Activated B cell treated with CpG ODN at 0.5 μM for 24 hours (primary cell): ENCODE measurements at regions not wholly inside any gene's neighbourhood (a gene's known extent, or its start where the extent isn't known, plus 50 kb on each side); places are given as distances from the start of the nearest gene placed in this dataset.

Experiments used
- ATAC-seq: fragments of 200-7000 bp; cut with Tn5 transposase; one replicate; pipeline ENCODE4 v1.10.0; 2021; ENCODE audit warnings: low read depth, mild to moderate bottlenecking, moderate library complexity
- CTCF ChIA-PET: fragments of 350-600 bp; sonication (Branson Sonifier 250); formaldehyde crosslinking; loops from one replicate; lab custom pipeline; 2021; ENCODE audit warnings: antibody characterized with exemption; lab: Charles Lee
- POLR2A ChIA-PET: fragments of 350-600 bp; sonication (Branson Sonifier 250); formaldehyde crosslinking; loops from one replicate; lab custom pipeline; 2021; ENCODE audit warnings: antibody characterized with exemption; lab: Charles Lee
- DNase-seq: peaks from one replicate; pipeline ENCODE4 v3.0.0; 2022
- H3K27ac Mint-ChIP-seq: one replicate; pipeline ENCODE4 v1.8.0; 2020; ENCODE audit warnings: mixed read lengths
- H3K27me3 Mint-ChIP-seq: one replicate; pipeline ENCODE4 v1.8.0; 2021; ENCODE audit warnings: mixed read lengths
- H3K36me3 Mint-ChIP-seq: one replicate; pipeline ENCODE4 v1.8.0; 2021; ENCODE audit warnings: low read depth, mixed read lengths
- H3K4me1 Mint-ChIP-seq: one replicate; pipeline ENCODE4 v1.8.0; 2021; ENCODE audit warnings: mixed read lengths
- H3K4me3 Mint-ChIP-seq: one replicate; pipeline ENCODE4 v1.8.0; 2020; ENCODE audit warnings: mild to moderate bottlenecking, mixed read lengths
- H3K9me3 Mint-ChIP-seq: one replicate; pipeline ENCODE4 v1.8.0; 2020; ENCODE audit warnings: mixed read lengths
- intact Hi-C: fragments of 100-400 bp; cut with micrococcal nuclease; formaldehyde crosslinking; loops from one replicate; pipeline ENCODE4 v1.15.1; 2024
- TF ChIP-seq, protein P1 (sequence below): fragments of 200-600 bp; IDR thresholded peaks from one replicate; pipeline ENCODE4 v1.8.0; 2022; ENCODE audit warnings: antibody characterized with exemption, mild to moderate bottlenecking

DNA sequence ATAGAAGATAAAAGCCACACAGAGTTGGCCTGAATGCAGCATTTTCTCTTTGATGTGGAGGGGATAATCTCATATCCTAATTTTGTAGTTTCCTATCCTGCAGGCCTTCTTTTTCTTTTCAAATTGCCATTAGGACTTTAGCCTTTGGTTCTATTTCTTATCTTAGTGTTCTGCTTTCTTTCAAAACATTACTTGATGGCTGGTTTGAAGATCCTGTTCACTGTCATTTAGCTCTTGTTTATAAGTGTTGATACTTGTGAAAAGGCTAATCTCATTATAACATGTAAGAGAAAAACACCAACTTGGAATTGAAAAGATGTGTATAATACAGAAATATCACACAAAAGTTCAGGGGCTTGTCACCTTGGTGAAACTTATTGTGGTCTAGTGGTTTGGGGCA lies 54.6 kb upstream of the PKIB start:
- TF ChIP-seq, protein P1, sequence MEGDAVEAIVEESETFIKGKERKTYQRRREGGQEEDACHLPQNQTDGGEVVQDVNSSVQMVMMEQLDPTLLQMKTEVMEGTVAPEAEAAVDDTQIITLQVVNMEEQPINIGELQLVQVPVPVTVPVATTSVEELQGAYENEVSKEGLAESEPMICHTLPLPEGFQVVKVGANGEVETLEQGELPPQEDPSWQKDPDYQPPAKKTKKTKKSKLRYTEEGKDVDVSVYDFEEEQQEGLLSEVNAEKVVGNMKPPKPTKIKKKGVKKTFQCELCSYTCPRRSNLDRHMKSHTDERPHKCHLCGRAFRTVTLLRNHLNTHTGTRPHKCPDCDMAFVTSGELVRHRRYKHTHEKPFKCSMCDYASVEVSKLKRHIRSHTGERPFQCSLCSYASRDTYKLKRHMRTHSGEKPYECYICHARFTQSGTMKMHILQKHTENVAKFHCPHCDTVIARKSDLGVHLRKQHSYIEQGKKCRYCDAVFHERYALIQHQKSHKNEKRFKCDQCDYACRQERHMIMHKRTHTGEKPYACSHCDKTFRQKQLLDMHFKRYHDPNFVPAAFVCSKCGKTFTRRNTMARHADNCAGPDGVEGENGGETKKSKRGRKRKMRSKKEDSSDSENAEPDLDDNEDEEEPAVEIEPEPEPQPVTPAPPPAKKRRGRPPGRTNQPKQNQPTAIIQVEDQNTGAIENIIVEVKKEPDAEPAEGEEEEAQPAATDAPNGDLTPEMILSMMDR: no peak
- ATAC-seq: no peak
- Mint-ChIP-seq H3K4me1 (no peaks in the 10 kb centered on the region), H3K9me3 (peaks cover 4% of the 10 kb centered on the region), H3K27me3 (no peaks in the 10 kb centered on the region), H3K36me3 (no peaks in the 10 kb centered on the region), H3K27ac (no peak overlapping the region), H3K4me3 (no peak overlapping the region)
- no peak for DNase-seq
- ChIA-PET POLR2A (no interaction called here), CTCF (no interaction called here)
- intact Hi-C loops: no loop called here

DNA sequence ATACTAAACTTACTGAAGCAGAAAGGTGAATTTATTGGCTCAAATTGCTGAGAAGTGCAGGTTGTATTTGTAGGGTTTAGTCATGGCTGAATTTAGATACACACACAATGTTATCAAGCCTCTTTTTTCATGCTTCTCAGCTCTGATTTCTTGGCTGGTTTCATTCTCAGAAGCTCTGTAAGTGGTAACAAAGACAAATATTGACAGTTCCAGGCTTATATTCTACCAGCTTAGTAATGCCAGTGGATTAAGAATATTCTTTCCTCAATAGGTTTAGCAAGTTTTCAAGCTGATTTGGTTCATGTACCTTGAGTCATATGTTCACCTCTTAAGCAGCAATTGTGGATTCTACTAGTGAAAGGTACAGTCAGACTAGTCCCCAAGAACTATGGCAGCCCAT lies 52.1 kb upstream of the PKIB start:
- no peak for ATAC-seq

More for the DNA sequence above, 52.1 kb upstream of the PKIB start:
- POLR2A ChIA-PET: no interaction called here
- TF ChIP-seq, protein P1: no peak
- Mint-ChIP-seq H3K36me3 (no peaks in the 10 kb centered on the region), H3K27me3 (no peaks in the 10 kb centered on the region), H3K4me1 (no peaks in the 10 kb centered on the region), H3K27ac (no peak overlapping the region), H3K4me3 (no peak overlapping the region), H3K9me3 (peaks cover 10% of the 10 kb centered on the region)
- DNase-seq: no peak
- CTCF ChIA-PET: no interaction called here
- intact Hi-C loops: no loop called here
